Astrocyte (in vitro differentiated cells and primary cell): ENCODE measurements at regions not wholly inside any gene's neighbourhood (a gene's known extent, or its start where the extent isn't known, plus 50 kb on each side); places are given as distances from the start of the nearest gene placed in this dataset.
"Not testable (repeated sequence)": the region's sequence is repeated elsewhere in the genome, so short reads cannot be mapped to it uniquely, and the experiment has no call there.

Experiments
- DNase-seq: peaks from one replicate; pipeline ENCODE4 v3.0.0-alpha.2; 2010; ENCODE audit warnings: low read depth
- FAIRE-seq: peaks from 2 replicates; lab custom pipeline; 2011; peaks lifted over from hg19 to GRCh38; lab: Jason Lieb, UNC
- H2AFZ ChIP-seq: 2 replicates; pipeline ENCODE4 v1.6.0; 2012; ENCODE audit warnings: low read depth, low read length, inconsistent platforms
- H3K27ac ChIP-seq: 2 replicates; pipeline ENCODE4 v1.5.1; 2011; ENCODE audit warnings: low read depth, low read length, inconsistent platforms
- H3K27me3 ChIP-seq: 2 replicates; pipeline ENCODE4 v1.6.0; 2011; ENCODE audit warnings: low read length, inconsistent platforms; ENCODE audit not compliant: insufficient read depth
- H3K36me3 ChIP-seq: 2 replicates; pipeline ENCODE4 v1.5.1; 2011; ENCODE audit warnings: low read length, inconsistent platforms; ENCODE audit not compliant: insufficient read depth
- H3K4me1 ChIP-seq: 2 replicates; pipeline ENCODE4 v1.5.1; 2011; ENCODE audit warnings: low read length, inconsistent platforms; ENCODE audit not compliant: insufficient read depth
- H3K4me2 ChIP-seq: 2 replicates; pipeline ENCODE4 v1.6.0; 2012; ENCODE audit warnings: low read length, inconsistent platforms
- H3K4me3 ChIP-seq: 2 replicates; pipeline ENCODE4 v1.5.1; 2011; ENCODE audit warnings: low read depth, mild to moderate bottlenecking, low read length, inconsistent platforms; ENCODE audit not compliant: insufficient read depth
- H3K79me2 ChIP-seq: 2 replicates; pipeline ENCODE4 v1.6.0; 2012; ENCODE audit warnings: mild to moderate bottlenecking, low read length, inconsistent platforms; ENCODE audit not compliant: insufficient read depth
- H3K9ac ChIP-seq: 2 replicates; pipeline ENCODE4 v1.6.0; 2012; ENCODE audit warnings: mild to moderate bottlenecking, low read length, inconsistent platforms
- H3K9me3 ChIP-seq: 2 replicates; pipeline ENCODE4 v1.5.1; 2012; ENCODE audit warnings: low read depth, mild to moderate bottlenecking, low read length, inconsistent platforms; ENCODE audit not compliant: insufficient read depth
- H4K20me1 ChIP-seq: 2 replicates; pipeline ENCODE4 v1.6.0; 2012; ENCODE audit warnings: low read length, inconsistent platforms; ENCODE audit not compliant: insufficient read depth
- H3K27ac Mint-ChIP-seq: one replicate; pipeline ENCODE4 v1.8.0; 2021; ENCODE audit warnings: mild to moderate bottlenecking, mixed read lengths; ENCODE audit not compliant: unreplicated experiment
- H3K27me3 Mint-ChIP-seq: one replicate; pipeline ENCODE4 v1.8.0; 2021; ENCODE audit warnings: low read depth, mixed read lengths; ENCODE audit not compliant: unreplicated experiment
- H3K36me3 Mint-ChIP-seq: one replicate; pipeline ENCODE4 v1.8.0; 2021; ENCODE audit warnings: low read depth, mixed read lengths; ENCODE audit not compliant: unreplicated experiment
- H3K4me1 Mint-ChIP-seq: one replicate; pipeline ENCODE4 v1.8.0; 2021; ENCODE audit warnings: low read depth, mixed read lengths; ENCODE audit not compliant: unreplicated experiment
- H3K4me3 Mint-ChIP-seq: one replicate; pipeline ENCODE4 v1.8.0; 2021; ENCODE audit warnings: mild to moderate bottlenecking, moderate library complexity, mixed read lengths; ENCODE audit not compliant: unreplicated experiment
- H3K9me3 Mint-ChIP-seq: one replicate; pipeline ENCODE4 v1.8.0; 2021; ENCODE audit warnings: mild to moderate bottlenecking, mixed read lengths; ENCODE audit not compliant: unreplicated experiment
- CTCF ChIP-seq: IDR thresholded peaks from 2 replicates; pipeline ENCODE4 v1.5.1; 2011; ENCODE audit warnings: low read depth, mild to moderate bottlenecking, inconsistent platforms, low read length, moderate library complexity; ENCODE audit not compliant: insufficient read depth
- EZH2 ChIP-seq: IDR thresholded peaks from 2 replicates; pipeline ENCODE4 v1.6.1; 2012; ENCODE audit warnings: mild to moderate bottlenecking, low read length, inconsistent platforms; ENCODE audit not compliant: insufficient read depth

- Mint-ChIP-seq H3K27me3 (no peaks in the 10 kb centered on the region), H3K4me3 (no peak overlapping the region), H3K4me1 (peaks cover 11% of the 10 kb centered on the region), H3K27ac (no peak overlapping the region), H3K9me3 (peaks cover 3% of the 10 kb centered on the region), H3K36me3 (no peaks in the 10 kb centered on the region)
- DNase-seq (no peak), FAIRE-seq (no peak)
- H3K9me3 ChIP-seq, result no peaks in the 10 kb centered on the region
- H3K79me2 ChIP-seq, result no peaks in the 10 kb centered on the region
- H3K4me2 ChIP-seq, result no peak overlapping the region
- no peaks in the 10 kb centered on the region for H4K20me1 ChIP-seq
- no peak overlapping the region for H3K4me3 ChIP-seq
- TF ChIP-seq EZH2 (no peak), CTCF (no peak)
- no peak overlapping the region for H3K9ac ChIP-seq
- no peak overlapping the region for H2AFZ ChIP-seq
- H3K27me3 ChIP-seq, result no peaks in the 10 kb centered on the region
- no peak overlapping the region for H3K27ac ChIP-seq
- no peaks in the 10 kb centered on the region for H3K36me3 ChIP-seq
- no peaks in the 10 kb centered on the region for H3K4me1 ChIP-seq
These were observed 156.4 kb upstream of the PFN2 start for GRCh38 chr3:150127011-150127490.

DNA sequence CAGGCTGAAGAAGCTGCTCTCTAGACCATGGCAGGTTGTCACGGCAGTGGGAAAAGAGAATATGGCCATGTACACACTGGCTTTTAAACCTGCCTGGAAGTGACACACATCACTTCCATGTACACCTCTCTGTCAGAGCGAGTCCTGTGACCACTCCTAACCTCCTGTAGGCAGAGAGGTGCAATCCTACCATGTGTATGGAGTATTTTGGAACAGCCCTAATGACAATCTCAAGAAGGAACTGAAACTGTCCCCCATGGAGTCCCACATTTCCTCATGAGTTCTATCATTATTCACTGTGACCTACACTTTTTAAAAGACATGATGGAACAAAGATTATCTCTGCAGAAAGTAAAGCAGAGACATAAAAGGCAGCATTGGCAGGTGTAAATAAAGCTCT is 153.4 kb upstream of the PFN2 start:
- H3K36me3 Mint-ChIP-seq, result no peaks in the 10 kb centered on the region
- Histone ChIP-seq H3K9me3 (no peaks in the 10 kb centered on the region), H2AFZ (no peak overlapping the region)

DNA sequence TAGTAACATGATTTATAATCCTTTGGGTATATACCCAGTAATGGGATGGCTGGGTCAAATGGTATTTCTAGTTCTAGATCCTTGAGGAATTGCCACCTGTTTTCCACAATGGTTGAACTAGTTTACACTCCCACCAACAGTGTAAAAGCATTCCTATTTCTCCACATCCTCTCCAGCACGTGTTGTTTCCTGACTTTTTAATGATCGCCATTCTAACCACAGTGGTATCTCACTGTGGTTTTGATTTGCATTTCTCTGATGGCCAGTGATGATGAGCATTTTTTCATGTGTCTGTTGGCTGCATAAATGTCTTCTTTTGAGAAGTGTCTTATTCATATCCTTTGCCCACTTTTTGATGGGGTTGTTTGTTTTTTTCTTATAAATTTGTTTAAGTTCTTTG is 152.6 kb upstream of the PFN2 start:
- not testable (repeated sequence) for H3K9me3 Mint-ChIP-seq, H3K4me2 ChIP-seq, H3K4me1 ChIP-seq, H2AFZ ChIP-seq, H3K9ac ChIP-seq, H3K27me3 Mint-ChIP-seq, H3K4me3 ChIP-seq, H3K27ac Mint-ChIP-seq, H4K20me1 ChIP-seq, H3K36me3 ChIP-seq, H3K36me3 Mint-ChIP-seq, H3K79me2 ChIP-seq, H3K27me3 ChIP-seq, H3K9me3 ChIP-seq, H3K4me3 Mint-ChIP-seq, FAIRE-seq, H3K27ac ChIP-seq
- peaks cover 12% of the 10 kb centered on the region for H3K4me1 Mint-ChIP-seq
- peak; percentile 28 for DNase-seq

More for the DNA sequence above, 153.4 kb upstream of the PFN2 start:
- Mint-ChIP-seq H3K4me1 (peaks cover 10% of the 10 kb centered on the region), H3K27ac (no peak overlapping the region), H3K27me3 (peaks cover 1% of the 10 kb centered on the region), H3K9me3 (peaks cover 7% of the 10 kb centered on the region), H3K4me3 (no peak overlapping the region)
- Histone ChIP-seq H3K4me1 (no peaks in the 10 kb centered on the region), H3K4me2 (no peak overlapping the region), H3K79me2 (no peaks in the 10 kb centered on the region), H3K27ac (no peak overlapping the region), H3K9ac (no peak overlapping the region), H3K27me3 (no peaks in the 10 kb centered on the region), H4K20me1 (no peaks in the 10 kb centered on the region), H3K4me3 (no peak overlapping the region), H3K36me3 (no peaks in the 10 kb centered on the region)
- FAIRE-seq (no peak), DNase-seq (no peak)
- TF ChIP-seq EZH2 (no peak), CTCF (no peak)
